ENCODE measurements at regions not wholly inside any gene's neighbourhood (a gene's known extent, or its start where the extent isn't known, plus 50 kb on each side); places are given as distances from the start of the nearest gene placed in this dataset.

GRCh38 chr3:103657756-103658155, 1222.9 kb downstream of the ZPLD1 start:
- DNase-seq, result peak; percentile 11

GRCh38 chr3:103660810-103661209, 1226.0 kb downstream of the ZPLD1 start:
- no peak for DNase-seq

- DNase-seq, result no peak
Observed at GRCh38 chr3:103662591-103662990, 1227.8 kb downstream of the ZPLD1 start.

GRCh38 chr3:103672346-103672745, 1237.5 kb downstream of the ZPLD1 start:
- DNase-seq, result no peak

- no peak for DNase-seq
Observed at GRCh38 chr3:103684904-103685303, 1250.1 kb downstream of the ZPLD1 start.

- DNase-seq, result no peak
Observed at GRCh38 chr3:103685939-103686338, 1251.1 kb downstream of the ZPLD1 start.

- DNase-seq, result no peak
Observed at GRCh38 chr3:103690536-103690935, 1255.7 kb downstream of the ZPLD1 start.

- DNase-seq, result no peak
Observed at GRCh38 chr3:103693831-103694230, 1259.0 kb downstream of the ZPLD1 start.

- no peak for DNase-seq
Observed at GRCh38 chr3:103698646-103699045, 1263.8 kb downstream of the ZPLD1 start.

GRCh38 chr3:103699228-103699627, 1264.4 kb downstream of the ZPLD1 start:
- no peak for DNase-seq

- DNase-seq, result no peak
Observed at GRCh38 chr3:103705641-103706040, 1270.8 kb downstream of the ZPLD1 start.

GRCh38 chr3:103706671-103707070, 1271.9 kb downstream of the ZPLD1 start:
- no peak for DNase-seq

GRCh38 chr3:103711670-103712069, 1276.9 kb downstream of the ZPLD1 start:
- DNase-seq, result no peak

GRCh38 chr3:103712320-103713008, 1277.6 kb downstream of the ZPLD1 start:
- no peak for DNase-seq

GRCh38 chr3:103729547-103729946, 1294.7 kb downstream of the ZPLD1 start:
- no peak for DNase-seq

GRCh38 chr3:103730744-103731143, 1295.9 kb downstream of the ZPLD1 start:
- DNase-seq, result no peak

- no peak for DNase-seq
Observed at GRCh38 chr3:103752986-103753385, 1318.2 kb downstream of the ZPLD1 start.

- DNase-seq, result no peak
Observed at GRCh38 chr3:103767635-103768034, 1332.8 kb downstream of the ZPLD1 start.

- DNase-seq, result no peak
Observed at GRCh38 chr3:103785017-103785416, 1350.2 kb downstream of the ZPLD1 start.

- no peak for DNase-seq
Observed at GRCh38 chr3:103785537-103785936, 1350.7 kb downstream of the ZPLD1 start.

GRCh38 chr3:103786296-103786695, 1351.5 kb downstream of the ZPLD1 start:
- no peak for DNase-seq

- DNase-seq, result no peak
Observed at GRCh38 chr3:103787164-103787871, 1352.5 kb downstream of the ZPLD1 start.

GRCh38 chr3:103787879-103788278, 1353.1 kb downstream of the ZPLD1 start:
- no peak for DNase-seq

Measured in skin of body (tissue), 1 donor.